ENCODE measurements at regions not wholly inside any gene's neighbourhood (a gene's known extent, or its start where the extent isn't known, plus 50 kb on each side); places are given as distances from the start of the nearest gene placed in this dataset.

- no peak for TF ChIP-seq CTCF (IDR thresholded peaks at IDR 0.05; ENCODE audit: low read depth, low read length)
- H3K9me3 ChIP-seq, result no peaks in the 10 kb centered on the region
- DNase-seq, result no peak
Measured at GRCh38 chr7:155896531-155897263, 84.4 kb upstream of the SHH start.

GRCh38 chr7:155893664-155894063 is 81.4 kb upstream of the SHH start:
- no peaks in the 10 kb centered on the region for H3K9me3 ChIP-seq
- DNase-seq, result no peak
- H3K4me1 ChIP-seq, result no peaks in the 10 kb centered on the region
- H3K4me3 ChIP-seq (ENCODE audit: low read depth, low read length), result no peak overlapping the region
- no peak for TF ChIP-seq CTCF (IDR thresholded peaks at IDR 0.05; ENCODE audit: low read depth, low read length)
- no peaks in the 10 kb centered on the region for H3K27me3 ChIP-seq
- no peaks in the 10 kb centered on the region for H3K36me3 ChIP-seq

More at GRCh38 chr7:155896531-155897263, 84.4 kb upstream of the SHH start:
- Histone ChIP-seq H3K27me3 (no peaks in the 10 kb centered on the region), H3K36me3 (no peaks in the 10 kb centered on the region), H3K4me3 (ENCODE audit: low read depth, low read length) (no peak overlapping the region), H3K4me1 (no peaks in the 10 kb centered on the region)

GRCh38 chr7:155893176-155893575 is 80.9 kb upstream of the SHH start:
- no peaks in the 10 kb centered on the region for H3K36me3 ChIP-seq
- H3K4me1 ChIP-seq, result no peaks in the 10 kb centered on the region
- no peak for DNase-seq
- no peak for TF ChIP-seq CTCF (IDR thresholded peaks at IDR 0.05; ENCODE audit: low read depth, low read length)
- no peaks in the 10 kb centered on the region for H3K9me3 ChIP-seq
- H3K27me3 ChIP-seq, result no peaks in the 10 kb centered on the region
- H3K4me3 ChIP-seq (ENCODE audit: low read depth, low read length), result no peak overlapping the region

- no peak for TF ChIP-seq CTCF (IDR thresholded peaks at IDR 0.05; ENCODE audit: low read depth, low read length)
- no peaks in the 10 kb centered on the region for H3K4me1 ChIP-seq
- DNase-seq, result no peak
- H3K36me3 ChIP-seq, result no peaks in the 10 kb centered on the region
- H3K4me3 ChIP-seq (ENCODE audit: low read depth, low read length), result no peak overlapping the region
- H3K9me3 ChIP-seq, result no peaks in the 10 kb centered on the region
- no peaks in the 10 kb centered on the region for H3K27me3 ChIP-seq
Measured at GRCh38 chr7:155889636-155890511, 77.6 kb upstream of the SHH start.

- H3K4me1 ChIP-seq, result no peaks in the 10 kb centered on the region
- no peak for DNase-seq
Measured at GRCh38 chr7:155887174-155887525, 74.9 kb upstream of the SHH start.

More at GRCh38 chr7:155887174-155887525, 74.9 kb upstream of the SHH start:
- TF ChIP-seq CTCF (IDR thresholded peaks at IDR 0.05; ENCODE audit: low read depth, low read length), result no peak
- Histone ChIP-seq H3K9me3 (no peaks in the 10 kb centered on the region), H3K36me3 (no peaks in the 10 kb centered on the region), H3K4me3 (ENCODE audit: low read depth, low read length) (no peak overlapping the region), H3K27me3 (no peaks in the 10 kb centered on the region)
